NT2/D1 (cell line): ENCODE measurements at regions not wholly inside any gene's neighbourhood (a gene's known extent, or its start where the extent isn't known, plus 50 kb on each side); places are given as distances from the start of the nearest gene placed in this dataset.

Experiments
- YY1 ChIP-seq: IDR thresholded peaks from 2 replicates; pipeline ENCODE4 v1.6.1; 2011; ENCODE audit not compliant: insufficient read length, insufficient read depth
- ZNF274 ChIP-seq: IDR thresholded peaks from 2 replicates; pipeline ENCODE4 v1.6.1; 2011; ENCODE audit warnings: mild to moderate bottlenecking, low read depth, low read length

GRCh38 chr16:63185235-63185780, 1149.1 kb upstream of the CDH8 start:
- no peak for TF ChIP-seq YY1
- no peak for TF ChIP-seq ZNF274
